Loucy (cell line): ENCODE measurements at regions not wholly inside any gene's neighbourhood (a gene's known extent, or its start where the extent isn't known, plus 50 kb on each side); places are given as distances from the start of the nearest gene placed in this dataset.

Experiments
- H2AFZ ChIP-seq: fragments of 200-600 bp; sonication (generic); 2 replicates; pipeline ENCODE4 v1.6.0; 2016; ENCODE audit warnings: antibody characterized with exemption, mild to moderate bottlenecking, low read length, moderate library complexity
- H3F3A ChIP-seq: fragments of 200-600 bp; 2 replicates; pipeline ENCODE4 v1.6.0; 2016; ENCODE audit warnings: antibody characterized with exemption, low read depth, mild to moderate bottlenecking
- H3K27me3 ChIP-seq: fragments of 200-600 bp; sonication (generic); 2 replicates; pipeline ENCODE4 v1.6.1; 2014; ENCODE audit warnings: low read length, mild to moderate bottlenecking; ENCODE audit not compliant: insufficient read depth, poor library complexity, severe bottlenecking
- H3K36me3 ChIP-seq: fragments of 200-600 bp; sonication (generic); 2 replicates; pipeline ENCODE4 v1.6.1; 2016; ENCODE audit warnings: low read length; ENCODE audit not compliant: insufficient read depth
- H3K4me1 ChIP-seq: fragments of 200-600 bp; sonication (generic); 2 replicates; pipeline ENCODE4 v1.5.1; 2014; ENCODE audit warnings: low read length, mild to moderate bottlenecking; ENCODE audit not compliant: insufficient read depth, poor library complexity, severe bottlenecking
- H3K4me2 ChIP-seq: fragments of 200-600 bp; sonication (generic); 2 replicates; pipeline ENCODE4 v1.6.0; 2014; ENCODE audit warnings: antibody characterized with exemption, low read length, low read depth, mild to moderate bottlenecking; ENCODE audit not compliant: poor library complexity, severe bottlenecking
- H3K4me3 ChIP-seq: fragments of 200-600 bp; sonication (generic); 2 replicates; pipeline ENCODE4 v1.5.1; 2014; ENCODE audit warnings: low read length, mild to moderate bottlenecking, mixed read lengths; ENCODE audit not compliant: poor library complexity, severe bottlenecking
- H3K79me2 ChIP-seq: fragments of 200-600 bp; sonication (generic); 2 replicates; pipeline ENCODE4 v1.6.1; 2014; ENCODE audit warnings: low read length; ENCODE audit not compliant: insufficient read depth
- H3K9ac ChIP-seq: fragments of 200-600 bp; sonication (generic); 2 replicates; pipeline ENCODE4 v1.6.0; 2014; ENCODE audit warnings: mild to moderate bottlenecking, low read depth, low read length, moderate library complexity; ENCODE audit not compliant: poor library complexity, severe bottlenecking
- H3K9me2 ChIP-seq: fragments of 200-600 bp; sonication (generic); replicated peaks from 2 replicates; pipeline ENCODE4 v1.6.1; 2016; ENCODE audit warnings: low read depth, low read length, mixed read lengths
- H3K9me3 ChIP-seq: fragments of 200-600 bp; sonication (generic); 2 replicates; pipeline ENCODE4 v1.6.1; 2014; ENCODE audit warnings: mild to moderate bottlenecking, antibody characterized with exemption, low read length, low read depth; ENCODE audit not compliant: insufficient read depth
- H4K20me1 ChIP-seq: fragments of 200-600 bp; sonication (generic); 2 replicates; pipeline ENCODE4 v1.6.0; 2014; ENCODE audit warnings: antibody characterized with exemption, low read length, mild to moderate bottlenecking; ENCODE audit not compliant: insufficient read depth, poor library complexity, severe bottlenecking
- CTCF ChIP-seq: fragments of 200-600 bp; sonication (generic); conservative IDR thresholded peaks from 2 replicates; pipeline ENCODE4 v1.5.1; 2014; ENCODE audit warnings: mild to moderate bottlenecking, antibody characterized with exemption, low read length
- EZH2phosphoT487 ChIP-seq: fragments of 200-600 bp; IDR thresholded peaks from 2 replicates; pipeline ENCODE4 v1.6.1; 2018; ENCODE audit warnings: antibody characterized with exemption, mild to moderate bottlenecking, moderate library complexity, borderline replicate concordance

- H3K9me2 ChIP-seq: no peaks in the 10 kb centered on the region
- H4K20me1 ChIP-seq: no peaks in the 10 kb centered on the region
- no peaks in the 10 kb centered on the region for H3F3A ChIP-seq
- H3K27me3 ChIP-seq: no peaks in the 10 kb centered on the region
- H3K9me3 ChIP-seq: no peaks in the 10 kb centered on the region
- no peak for TF ChIP-seq CTCF
- TF ChIP-seq EZH2phosphoT487: no peak
- H3K4me2 ChIP-seq: no peak overlapping the region
- no peak overlapping the region for H3K9ac ChIP-seq
- no peak overlapping the region for H3K4me3 ChIP-seq
- no peaks in the 10 kb centered on the region for H3K36me3 ChIP-seq
- no peaks in the 10 kb centered on the region for H3K4me1 ChIP-seq
- no peak overlapping the region for H2AFZ ChIP-seq
- H3K79me2 ChIP-seq: no peaks in the 10 kb centered on the region
These were observed 471.9 kb upstream of the RGMB start for GRCh38 chr5:98301547-98301946.

GRCh38 chr5:98307811-98308210 lies 465.7 kb upstream of the RGMB start:
- Histone ChIP-seq H3F3A (no peaks in the 10 kb centered on the region), H3K9me3 (no peaks in the 10 kb centered on the region), H3K4me3 (no peak overlapping the region), H3K79me2 (no peaks in the 10 kb centered on the region), H3K4me2 (no peak overlapping the region), H3K9ac (no peak overlapping the region), H4K20me1 (no peaks in the 10 kb centered on the region), H2AFZ (no peak overlapping the region), H3K4me1 (no peaks in the 10 kb centered on the region), H3K9me2 (no peaks in the 10 kb centered on the region), H3K36me3 (no peaks in the 10 kb centered on the region), H3K27me3 (no peaks in the 10 kb centered on the region)
- TF ChIP-seq CTCF: no peak
- no peak for TF ChIP-seq EZH2phosphoT487

- H4K20me1 ChIP-seq: no peaks in the 10 kb centered on the region
- H3K4me1 ChIP-seq: no peaks in the 10 kb centered on the region
- H3K79me2 ChIP-seq: no peaks in the 10 kb centered on the region
- no peaks in the 10 kb centered on the region for H3K9me2 ChIP-seq
- no peak overlapping the region for H2AFZ ChIP-seq
- no peaks in the 10 kb centered on the region for H3F3A ChIP-seq
- no peak overlapping the region for H3K4me3 ChIP-seq
- H3K27me3 ChIP-seq: no peaks in the 10 kb centered on the region
- H3K9me3 ChIP-seq: no peaks in the 10 kb centered on the region
- H3K4me2 ChIP-seq: no peak overlapping the region
- no peak overlapping the region for H3K9ac ChIP-seq
- TF ChIP-seq CTCF (no peak), EZH2phosphoT487 (no peak)
- no peaks in the 10 kb centered on the region for H3K36me3 ChIP-seq
These were observed 465.2 kb upstream of the RGMB start for GRCh38 chr5:98308231-98308630.
